ENCODE measurements at regions not wholly inside any gene's neighbourhood (a gene's known extent, or its start where the extent isn't known, plus 50 kb on each side); places are given as distances from the start of the nearest gene placed in this dataset.
A peak's percentile ranks its signal among the peaks of the same experiment; 100 is the strongest.

DNA sequence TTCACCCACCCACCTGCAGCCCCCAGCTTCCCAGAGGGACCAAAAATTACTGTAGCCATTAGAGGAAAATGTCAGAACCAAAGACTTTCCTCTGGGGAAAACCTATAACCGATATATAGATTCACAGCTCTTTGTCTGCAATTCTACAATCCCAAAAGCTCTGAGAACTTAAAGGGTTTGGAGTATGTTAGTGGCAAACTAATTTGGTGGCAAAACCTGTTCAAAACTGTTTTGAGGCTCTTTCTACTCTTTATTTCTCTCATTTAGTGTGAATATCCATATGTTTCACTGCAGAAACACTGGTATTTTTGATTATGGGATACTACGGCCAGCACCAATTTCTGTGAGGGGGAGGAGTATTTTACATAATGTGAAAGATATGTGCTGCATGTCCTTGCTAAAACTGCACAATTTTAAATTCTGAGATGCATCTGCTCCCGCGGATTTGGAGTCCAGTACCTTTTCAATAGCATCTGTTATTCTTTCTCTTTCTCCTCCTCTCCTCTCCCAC is 87.5 kb upstream of the MTNR1B start:
- DNase-seq = no peak

DNA sequence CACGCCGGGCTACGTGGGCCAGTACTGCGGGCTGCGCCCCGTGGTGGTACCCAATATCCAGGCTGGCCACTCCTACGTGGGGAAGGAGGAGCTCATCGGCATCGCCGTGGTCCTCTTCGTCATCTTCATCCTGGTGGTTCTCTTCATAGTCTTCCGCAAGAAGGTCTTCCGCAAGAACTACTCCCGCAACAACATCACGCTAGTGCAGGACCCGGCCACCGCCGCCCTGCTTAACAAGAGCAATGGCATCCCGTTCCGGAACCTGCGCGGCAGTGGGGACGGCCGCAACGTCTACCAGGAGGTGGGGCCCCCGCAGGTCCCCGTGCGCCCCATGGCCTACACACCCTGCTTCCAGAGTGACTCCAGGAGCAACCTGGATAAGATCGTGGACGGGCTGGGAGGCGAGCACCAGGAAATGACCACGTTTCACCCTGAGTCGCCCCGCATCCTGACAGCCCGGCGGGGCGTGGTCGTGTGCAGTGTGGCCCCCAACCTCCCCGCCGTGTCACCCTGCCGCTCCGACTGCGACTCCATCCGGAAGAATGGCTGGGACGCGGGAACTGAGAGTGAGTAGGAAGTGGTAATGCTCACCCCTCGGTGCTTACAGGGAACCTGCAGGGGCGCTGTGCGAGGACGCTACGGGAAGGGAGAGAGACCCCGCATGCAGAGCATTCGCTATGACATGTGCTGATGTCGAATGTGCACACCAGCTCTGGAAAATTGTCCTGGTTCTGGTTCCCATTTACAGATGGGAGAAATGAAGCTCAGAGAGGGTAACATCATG is 86.4 kb upstream of the MTNR1B start:
- no peak for DNase-seq

GRCh38 chr11:92885600-92885999 is 83.9 kb upstream of the MTNR1B start:
- DNase-seq = no peak

DNA sequence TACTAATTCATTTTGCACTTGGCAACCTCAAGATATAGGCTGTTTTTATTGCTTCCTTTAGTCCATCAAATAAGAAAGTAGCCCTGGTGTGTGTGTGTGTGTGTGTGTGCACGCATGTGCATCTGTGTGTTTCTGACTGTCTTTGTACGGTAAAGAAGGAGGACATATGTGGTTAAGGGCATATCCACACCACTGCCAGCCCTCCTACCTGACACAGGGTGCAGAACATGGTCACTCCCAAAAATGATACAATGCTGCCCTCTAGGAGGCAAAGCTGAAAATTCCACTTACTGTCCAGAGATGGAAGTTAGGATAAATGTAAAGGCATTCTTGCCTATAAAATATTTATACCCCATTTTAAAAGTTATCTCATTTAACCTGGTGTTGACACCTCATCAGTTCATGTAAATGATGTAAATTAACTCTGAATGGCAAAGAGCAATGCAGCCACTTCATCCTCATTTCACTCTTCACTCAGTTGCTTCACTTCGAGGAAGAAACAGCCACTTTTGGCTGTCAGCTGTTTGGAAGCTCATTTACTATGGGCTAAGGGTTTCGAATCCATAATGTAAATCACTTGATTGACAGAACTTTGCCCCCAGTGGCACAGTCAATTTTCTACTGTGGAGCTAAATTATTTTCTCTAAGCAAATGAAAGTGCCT is 83.1 kb upstream of the MTNR1B start:
- DNase-seq = peak; percentile 67

- no peak for DNase-seq
Observed at GRCh38 chr11:92888696-92889095, 80.8 kb upstream of the MTNR1B start.

DNA sequence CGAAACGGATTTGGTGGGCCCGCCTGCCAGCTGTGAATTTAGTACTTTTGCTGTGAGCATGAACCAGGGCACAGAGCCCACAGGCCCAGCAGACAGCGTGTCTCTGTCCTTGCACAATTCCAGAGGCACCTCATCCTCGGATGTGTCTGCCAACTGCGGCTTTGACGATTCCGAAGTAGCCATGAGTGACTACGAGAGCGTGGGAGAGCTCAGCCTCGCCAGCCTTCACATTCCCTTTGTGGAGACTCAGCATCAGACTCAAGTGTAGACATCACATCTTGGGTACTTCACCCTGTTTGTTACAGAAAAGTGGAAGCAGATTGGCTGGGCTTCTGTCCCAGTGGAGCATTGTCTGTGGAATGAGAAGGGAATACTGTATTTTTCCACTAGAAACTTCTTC is 78.6 kb upstream of the MTNR1B start:
- no peak for DNase-seq

- peak; percentile 29 for DNase-seq
Observed at GRCh38 chr11:92892802-92893684, 76.4 kb upstream of the MTNR1B start.

- peak; percentile 76 for DNase-seq
Observed at GRCh38 chr11:92894197-92894596, 75.3 kb upstream of the MTNR1B start.

DNA sequence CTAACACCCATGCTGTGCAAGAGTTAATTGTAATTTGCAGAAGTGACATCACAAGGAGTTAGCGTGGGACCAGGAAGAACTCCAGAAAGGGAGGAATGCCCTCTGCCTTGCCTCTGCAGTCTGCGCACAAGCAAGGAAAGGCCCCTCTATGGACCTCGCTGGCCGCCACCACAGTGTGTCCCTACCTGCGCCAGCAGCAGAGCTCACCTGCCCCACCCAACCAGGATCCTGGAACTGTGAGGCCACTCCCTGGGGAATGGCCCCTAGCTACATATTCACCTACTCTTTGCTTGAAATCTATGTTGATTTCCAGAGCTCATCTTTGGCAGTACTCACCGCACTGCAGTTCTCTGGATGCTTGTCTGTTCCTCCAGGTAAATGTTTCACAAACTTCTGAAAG is 72.0 kb upstream of the MTNR1B start:
- no peak for DNase-seq

GRCh38 chr11:92902417-92902816 is 67.0 kb upstream of the MTNR1B start:
- DNase-seq = no peak

DNA sequence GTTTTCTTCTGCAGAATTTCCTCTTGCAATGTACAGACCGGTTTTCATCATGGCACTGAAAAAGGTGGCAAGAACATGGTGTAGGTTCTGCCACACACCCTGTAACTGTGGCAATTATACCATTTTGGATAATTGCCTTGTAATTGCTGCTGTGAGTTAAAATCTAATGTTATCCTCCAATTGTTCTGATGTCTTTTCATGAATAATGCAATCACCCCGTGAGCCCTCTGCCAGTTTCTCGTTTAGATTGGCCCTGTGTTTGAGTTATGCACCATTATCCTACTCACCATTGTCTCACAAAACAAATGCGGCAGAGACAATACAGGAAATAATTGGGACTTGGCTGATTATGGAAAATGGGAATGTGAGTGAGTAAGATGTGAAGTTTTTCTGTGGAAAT is 61.8 kb upstream of the MTNR1B start:
- no peak for DNase-seq

- no peak for DNase-seq
Observed at GRCh38 chr11:92909214-92909613, 60.2 kb upstream of the MTNR1B start.

DNA sequence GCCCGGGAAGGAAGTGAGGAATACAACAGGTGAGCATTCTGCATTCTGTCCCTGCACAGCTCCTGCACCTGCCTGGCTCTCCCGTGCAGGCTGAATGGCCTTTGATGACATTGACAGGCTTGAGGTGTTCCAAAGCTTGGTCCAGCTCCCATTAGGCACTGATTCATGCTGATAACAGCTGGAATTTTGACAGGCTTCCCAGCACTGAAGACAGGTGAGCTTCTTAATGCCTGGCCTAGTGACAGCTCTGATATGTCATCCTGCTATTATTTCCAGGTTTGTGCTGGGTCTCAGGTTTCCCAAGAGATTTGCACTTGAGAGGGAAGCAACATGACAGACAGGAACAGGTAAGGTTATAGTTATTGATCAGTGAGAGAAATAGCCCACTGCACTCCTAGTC is 58.0 kb upstream of the MTNR1B start:
- no peak for DNase-seq

- DNase-seq = no peak
Observed at GRCh38 chr11:92915551-92915950, 53.9 kb upstream of the MTNR1B start.

GRCh38 chr11:92916299-92916698 is 53.2 kb upstream of the MTNR1B start:
- no peak for DNase-seq

- DNase-seq = no peak
Observed at GRCh38 chr11:92917927-92918326, 51.5 kb upstream of the MTNR1B start.

GRCh38 chr11:92919048-92919447 is 50.4 kb upstream of the MTNR1B start:
- DNase-seq = no peak
